ENCODE measurements at regions not wholly inside any gene's neighbourhood (a gene's known extent, or its start where the extent isn't known, plus 50 kb on each side); places are given as distances from the start of the nearest gene placed in this dataset.

- TF ChIP-seq EP300 (IDR thresholded peaks at IDR 0.05) (no peak), POLR2A (IDR thresholded peaks at IDR 0.05) (no peak), POLR2AphosphoS5 (IDR thresholded peaks at IDR 0.05) (no peak)
- TF ChIP-seq, protein P1, sequence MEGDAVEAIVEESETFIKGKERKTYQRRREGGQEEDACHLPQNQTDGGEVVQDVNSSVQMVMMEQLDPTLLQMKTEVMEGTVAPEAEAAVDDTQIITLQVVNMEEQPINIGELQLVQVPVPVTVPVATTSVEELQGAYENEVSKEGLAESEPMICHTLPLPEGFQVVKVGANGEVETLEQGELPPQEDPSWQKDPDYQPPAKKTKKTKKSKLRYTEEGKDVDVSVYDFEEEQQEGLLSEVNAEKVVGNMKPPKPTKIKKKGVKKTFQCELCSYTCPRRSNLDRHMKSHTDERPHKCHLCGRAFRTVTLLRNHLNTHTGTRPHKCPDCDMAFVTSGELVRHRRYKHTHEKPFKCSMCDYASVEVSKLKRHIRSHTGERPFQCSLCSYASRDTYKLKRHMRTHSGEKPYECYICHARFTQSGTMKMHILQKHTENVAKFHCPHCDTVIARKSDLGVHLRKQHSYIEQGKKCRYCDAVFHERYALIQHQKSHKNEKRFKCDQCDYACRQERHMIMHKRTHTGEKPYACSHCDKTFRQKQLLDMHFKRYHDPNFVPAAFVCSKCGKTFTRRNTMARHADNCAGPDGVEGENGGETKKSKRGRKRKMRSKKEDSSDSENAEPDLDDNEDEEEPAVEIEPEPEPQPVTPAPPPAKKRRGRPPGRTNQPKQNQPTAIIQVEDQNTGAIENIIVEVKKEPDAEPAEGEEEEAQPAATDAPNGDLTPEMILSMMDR (IDR thresholded peaks at IDR 0.05): no peak
Observed at GRCh38 chr4:66766557-66766956, 778.7 kb downstream of the CENPC start.
